GM12864 (cell line): ENCODE measurements at regions not wholly inside any gene's neighbourhood (a gene's known extent, or its start where the extent isn't known, plus 50 kb on each side); places are given as distances from the start of the nearest gene placed in this dataset.
"Not testable (repeated sequence)": the region's sequence is repeated elsewhere in the genome, so short reads cannot be mapped to it uniquely, and the experiment has no call there.

Experiments
- DNase-seq: peaks from one replicate; pipeline ENCODE4 v3.0.0-alpha.2; 2011; ENCODE audit warnings: low read depth
- H3K4me3 ChIP-seq: 2 replicates; pipeline ENCODE4 v1.5.1; 2011; ENCODE audit warnings: mild to moderate bottlenecking, low read depth, low read length, control low read depth
- CTCF ChIP-seq: IDR thresholded peaks from 2 replicates; pipeline ENCODE4 v1.5.1; 2011; ENCODE audit warnings: low read depth, mild to moderate bottlenecking, moderate library complexity, low read length, control low read depth, inconsistent platforms; ENCODE audit errors: missing control alignments

GRCh38 chr5:114719268-114719667 is 357.4 kb downstream of the KCNN2 start:
- no peak for TF ChIP-seq CTCF
- no peak for DNase-seq

GRCh38 chr5:114716955-114717354 is 355.1 kb downstream of the KCNN2 start:
- DNase-seq, result no peak
- no peak for TF ChIP-seq CTCF

More at GRCh38 chr5:114719268-114719667, 357.4 kb downstream of the KCNN2 start:
- H3K4me3 ChIP-seq, result no peak overlapping the region

GRCh38 chr5:114704225-114704893 is 342.5 kb downstream of the KCNN2 start:
- H3K4me3 ChIP-seq, DNase-seq: not testable (repeated sequence)

More at GRCh38 chr5:114716955-114717354, 355.1 kb downstream of the KCNN2 start:
- H3K4me3 ChIP-seq, result no peak overlapping the region

GRCh38 chr5:114702731-114703130 is 340.9 kb downstream of the KCNN2 start:
- DNase-seq, result no peak
- H3K4me3 ChIP-seq, result no peak overlapping the region
- no peak for TF ChIP-seq CTCF

GRCh38 chr5:114702136-114702535 is 340.3 kb downstream of the KCNN2 start:
- TF ChIP-seq CTCF, result no peak
- no peak for DNase-seq

GRCh38 chr5:114700823-114701222 is 339.0 kb downstream of the KCNN2 start:
- TF ChIP-seq CTCF, result no peak
- no peak for DNase-seq
- no peak overlapping the region for H3K4me3 ChIP-seq

More at GRCh38 chr5:114702136-114702535, 340.3 kb downstream of the KCNN2 start:
- H3K4me3 ChIP-seq, result no peak overlapping the region

GRCh38 chr5:114695292-114695904 is 333.5 kb downstream of the KCNN2 start:
- H3K4me3 ChIP-seq, result no peak overlapping the region
- no peak for DNase-seq
- no peak for TF ChIP-seq CTCF
